ENCODE measurements at regions not wholly inside any gene's neighbourhood (a gene's known extent, or its start where the extent isn't known, plus 50 kb on each side); places are given as distances from the start of the nearest gene placed in this dataset.

DNA sequence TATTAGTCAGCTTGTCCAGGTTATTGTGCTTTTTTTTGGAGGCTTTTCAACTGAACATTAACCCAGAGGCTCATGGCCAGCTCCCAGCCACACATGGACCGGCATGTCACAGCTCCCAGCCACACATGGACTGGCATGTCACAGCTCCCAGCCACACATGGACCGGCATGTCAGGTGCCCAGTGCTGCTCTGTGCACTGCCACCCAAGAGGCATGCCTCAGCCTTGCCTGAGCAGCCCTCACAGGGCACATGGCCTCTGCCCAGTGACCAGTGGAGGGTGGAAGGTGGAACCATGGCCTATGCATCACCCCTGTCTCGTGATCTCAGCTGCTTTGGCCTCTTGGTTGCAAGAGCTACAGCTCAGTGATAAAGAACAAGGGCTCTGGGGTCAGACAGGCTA is 119.8 kb downstream of the OAT start:
- no peaks in the 10 kb centered on the region for H3K36me3 ChIP-seq
- H3K4me1 ChIP-seq, result no peaks in the 10 kb centered on the region
- DNase-seq (ENCODE audit: low spot score in 2 of 2), result no peak
- H3K9me3 ChIP-seq, result peaks cover 0 to 20% (median 0%) of the 10 kb centered on the region in 4 donors
- no peak overlapping the region for H3K4me3 ChIP-seq
- TF ChIP-seq, protein P1, sequence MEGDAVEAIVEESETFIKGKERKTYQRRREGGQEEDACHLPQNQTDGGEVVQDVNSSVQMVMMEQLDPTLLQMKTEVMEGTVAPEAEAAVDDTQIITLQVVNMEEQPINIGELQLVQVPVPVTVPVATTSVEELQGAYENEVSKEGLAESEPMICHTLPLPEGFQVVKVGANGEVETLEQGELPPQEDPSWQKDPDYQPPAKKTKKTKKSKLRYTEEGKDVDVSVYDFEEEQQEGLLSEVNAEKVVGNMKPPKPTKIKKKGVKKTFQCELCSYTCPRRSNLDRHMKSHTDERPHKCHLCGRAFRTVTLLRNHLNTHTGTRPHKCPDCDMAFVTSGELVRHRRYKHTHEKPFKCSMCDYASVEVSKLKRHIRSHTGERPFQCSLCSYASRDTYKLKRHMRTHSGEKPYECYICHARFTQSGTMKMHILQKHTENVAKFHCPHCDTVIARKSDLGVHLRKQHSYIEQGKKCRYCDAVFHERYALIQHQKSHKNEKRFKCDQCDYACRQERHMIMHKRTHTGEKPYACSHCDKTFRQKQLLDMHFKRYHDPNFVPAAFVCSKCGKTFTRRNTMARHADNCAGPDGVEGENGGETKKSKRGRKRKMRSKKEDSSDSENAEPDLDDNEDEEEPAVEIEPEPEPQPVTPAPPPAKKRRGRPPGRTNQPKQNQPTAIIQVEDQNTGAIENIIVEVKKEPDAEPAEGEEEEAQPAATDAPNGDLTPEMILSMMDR (IDR thresholded peaks at IDR 0.05), result no peak
- no peak for TF ChIP-seq POLR2A (IDR thresholded peaks at IDR 0.05)
- TF ChIP-seq EP300 (IDR thresholded peaks at IDR 0.05), result no peak
- no peak overlapping the region for H3K27ac ChIP-seq
- 73 to 94% methylated on average over 2 to 3 of the region's 3 CpGs for WGBS, 2 donors
- H3K27me3 ChIP-seq, result no peaks in the 10 kb centered on the region

DNA sequence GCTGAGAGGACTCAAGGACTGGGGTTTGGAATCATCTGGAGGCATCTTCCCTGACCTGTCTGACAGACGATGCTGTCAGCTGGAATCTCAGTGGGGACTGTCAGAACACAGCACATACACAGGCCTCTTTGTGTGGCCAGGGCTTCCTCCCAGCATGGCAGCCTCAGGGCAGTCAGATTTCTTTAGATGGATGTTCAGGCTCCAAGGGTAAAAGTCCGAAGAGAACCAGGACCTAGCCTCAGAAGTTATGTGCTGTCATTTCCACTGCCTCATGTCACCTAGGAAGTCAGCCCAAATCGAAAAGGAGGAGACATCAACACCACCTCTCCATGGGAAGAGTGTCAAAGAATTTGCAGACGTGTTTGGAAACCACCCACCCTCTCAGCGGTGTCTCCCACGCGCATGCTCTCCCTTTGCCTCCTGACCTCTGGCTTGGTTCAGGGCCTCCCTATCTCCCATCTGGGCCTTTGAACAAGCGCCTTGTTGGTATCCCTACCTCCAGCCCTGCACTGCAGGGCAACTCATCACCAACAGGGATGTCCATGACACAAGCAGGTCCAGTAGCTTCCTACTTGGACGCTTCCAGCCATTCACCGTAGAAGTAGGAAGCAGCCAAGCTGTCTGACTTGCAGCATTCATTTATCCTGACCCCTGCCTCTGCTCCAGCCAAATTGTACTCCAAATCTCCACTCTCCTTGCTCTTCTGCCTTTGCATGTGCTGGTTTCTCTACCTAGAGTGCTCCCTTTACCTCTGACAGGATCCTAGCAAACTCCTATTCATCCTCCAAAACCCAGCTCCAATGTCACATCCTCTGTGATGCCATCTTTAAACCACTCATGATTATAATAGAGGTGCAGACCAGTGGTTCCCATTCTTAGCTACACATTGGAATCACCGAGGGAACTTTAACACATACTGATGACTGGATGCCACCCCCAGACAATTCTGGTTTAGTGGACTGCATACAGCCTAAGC is 121.6 kb downstream of the OAT start:
- Histone ChIP-seq H3K9me3 (peaks cover 0 to 20% (median 0%) of the 10 kb centered on the region in 4 donors), H3K27ac (no peak overlapping the region), H3K27me3 (no peaks in the 10 kb centered on the region), H3K4me1 (no peaks in the 10 kb centered on the region), H3K4me3 (no peak overlapping the region), H3K36me3 (no peaks in the 10 kb centered on the region)
- TF ChIP-seq EP300 (IDR thresholded peaks at IDR 0.05) (no peak), POLR2A (IDR thresholded peaks at IDR 0.05) (no peak)
- TF ChIP-seq, protein P1 (IDR thresholded peaks at IDR 0.05), result no peak
- WGBS, 2 donors, result 82 to 83% methylated on average over 11 of the region's 11 CpGs
- no peak for DNase-seq (ENCODE audit: low spot score in 2 of 2)

DNA sequence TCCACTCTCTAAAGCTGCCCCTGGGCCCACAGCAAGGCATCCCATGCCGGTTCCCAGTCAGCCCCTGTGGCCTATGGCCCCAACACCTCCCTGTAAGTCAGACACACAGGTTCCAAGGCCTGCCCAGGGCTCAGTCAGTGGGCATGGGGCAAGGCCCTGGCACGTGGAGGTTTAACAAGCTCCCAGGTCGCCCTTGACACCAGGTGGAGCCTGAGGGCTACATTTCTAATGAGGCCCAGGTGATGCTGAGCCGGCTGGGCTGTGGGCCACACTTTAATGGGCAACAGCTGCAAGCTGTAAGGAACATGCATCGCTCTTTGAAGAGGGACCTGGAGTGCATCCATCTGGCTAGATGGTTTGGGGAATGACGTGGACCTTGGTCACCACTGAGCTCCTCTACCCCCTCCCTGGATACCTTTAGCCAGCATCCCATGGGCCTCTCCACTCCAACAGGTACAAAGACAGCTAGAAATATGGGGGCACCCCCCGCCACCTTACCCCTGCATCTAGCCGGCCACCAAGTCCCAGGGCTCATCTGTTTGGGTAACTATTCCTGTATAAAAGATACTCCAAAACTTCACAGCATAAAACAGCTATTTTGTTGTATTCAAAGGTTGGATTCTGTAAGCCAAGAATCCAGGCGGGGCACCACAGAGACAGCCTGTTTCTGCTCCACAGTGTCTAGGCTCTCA is 122.5 kb downstream of the OAT start:
- H3K4me1 ChIP-seq, result no peaks in the 10 kb centered on the region
- H3K9me3 ChIP-seq, result peaks cover 0 to 20% (median 0%) of the 10 kb centered on the region in 4 donors
- TF ChIP-seq POLR2A (IDR thresholded peaks at IDR 0.05) (no peak), EP300 (IDR thresholded peaks at IDR 0.05) (no peak)
- TF ChIP-seq, protein P1 (IDR thresholded peaks at IDR 0.05), result no peak
- no peak for DNase-seq (ENCODE audit: low spot score in 2 of 2)
- no peak overlapping the region for H3K27ac ChIP-seq
- H3K27me3 ChIP-seq, result no peaks in the 10 kb centered on the region
- no peak overlapping the region for H3K4me3 ChIP-seq
- WGBS, 2 donors, result 64 to 71% methylated on average over 5 to 8 of the region's 9 CpGs
- no peaks in the 10 kb centered on the region for H3K36me3 ChIP-seq

- DNase-seq (ENCODE audit: low spot score in 2 of 2), result no peak
- no peaks in the 10 kb centered on the region for H3K4me1 ChIP-seq
- 89 to 92% methylated on average over 20 to 22 of the region's 22 CpGs for WGBS, 2 donors
- no peak for TF ChIP-seq EP300 (IDR thresholded peaks at IDR 0.05)
- TF ChIP-seq, protein P1 (IDR thresholded peaks at IDR 0.05), result no peak
- no peak for TF ChIP-seq POLR2A (IDR thresholded peaks at IDR 0.05)
- no peaks in the 10 kb centered on the region for H3K36me3 ChIP-seq
- H3K27ac ChIP-seq, result no peak overlapping the region
- peaks cover 0 to 14% (median 0%) of the 10 kb centered on the region in 4 donors for H3K9me3 ChIP-seq
- no peak overlapping the region for H3K4me3 ChIP-seq
- no peaks in the 10 kb centered on the region for H3K27me3 ChIP-seq
Observed at GRCh38 chr10:124294811-124295770, 123.6 kb downstream of the OAT start.
